ENCODE measurements at regions not wholly inside any gene's neighbourhood (a gene's known extent, or its start where the extent isn't known, plus 50 kb on each side); places are given as distances from the start of the nearest gene placed in this dataset.
"Not testable (repeated sequence)": the region's sequence is repeated elsewhere in the genome, so short reads cannot be mapped to it uniquely, and the experiment has no call there.

DNA sequence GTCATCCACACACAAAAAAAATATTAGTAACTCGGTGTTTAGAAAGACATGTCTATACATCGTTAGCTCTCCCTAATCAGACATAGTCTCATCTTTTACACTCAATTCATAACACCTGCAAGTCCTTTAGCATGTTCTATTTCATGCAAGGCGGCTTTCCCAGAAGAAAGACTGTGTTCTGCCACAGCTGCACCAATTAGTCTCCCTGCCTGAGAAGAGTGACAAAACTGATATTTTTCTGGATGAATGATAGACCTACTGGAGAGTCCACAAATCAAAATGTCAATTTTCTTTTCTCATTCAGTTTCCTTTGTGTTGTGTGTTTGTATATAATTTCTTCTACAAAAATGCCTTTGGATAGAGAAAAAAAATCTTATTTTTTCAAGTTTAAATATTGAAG lies 435.8 kb upstream of the EPHA3 start:
- no peak for DNase-seq (ENCODE audit: low spot score)

DNA sequence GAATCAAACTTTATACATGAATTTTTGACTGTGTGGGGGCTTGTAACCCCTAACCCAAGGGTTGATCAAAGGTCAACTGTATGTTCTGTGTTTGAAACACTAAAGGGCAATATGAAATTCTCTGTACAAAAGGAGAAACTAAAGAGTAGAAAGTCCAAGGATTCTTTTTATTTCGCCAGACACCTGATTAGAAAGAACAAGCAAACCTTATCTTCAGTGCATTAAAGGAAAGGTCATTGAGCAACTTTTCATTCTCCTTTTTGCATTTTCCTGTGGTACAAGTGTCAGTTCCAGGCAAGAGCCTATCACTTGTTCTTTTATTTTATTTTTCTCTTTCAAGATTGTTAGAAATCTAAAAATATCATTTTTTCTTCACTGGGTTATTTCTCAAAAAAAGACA lies 430.1 kb upstream of the EPHA3 start:
- DNase-seq (ENCODE audit: low spot score): no peak

DNA sequence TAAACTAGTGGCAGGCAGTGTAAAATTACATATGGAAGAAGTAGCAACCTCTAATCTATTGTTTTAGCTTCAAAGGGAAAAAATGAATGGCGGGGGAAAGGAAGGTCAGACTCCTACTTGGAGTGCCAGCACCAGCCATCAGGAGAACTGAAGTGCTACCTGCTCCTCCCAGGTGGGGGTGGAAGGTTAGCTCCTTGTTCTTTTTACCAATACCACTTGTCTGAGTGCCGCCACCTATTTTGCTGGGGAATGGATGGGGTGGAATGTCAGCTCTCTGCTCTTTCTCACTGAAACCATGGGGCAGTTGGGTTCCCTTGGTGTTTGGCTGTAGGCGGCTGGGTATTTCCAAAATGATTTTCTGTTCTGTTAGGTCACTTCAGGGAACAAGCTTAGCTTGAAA lies 428.7 kb upstream of the EPHA3 start:
- no peak for DNase-seq (ENCODE audit: low spot score)

DNA sequence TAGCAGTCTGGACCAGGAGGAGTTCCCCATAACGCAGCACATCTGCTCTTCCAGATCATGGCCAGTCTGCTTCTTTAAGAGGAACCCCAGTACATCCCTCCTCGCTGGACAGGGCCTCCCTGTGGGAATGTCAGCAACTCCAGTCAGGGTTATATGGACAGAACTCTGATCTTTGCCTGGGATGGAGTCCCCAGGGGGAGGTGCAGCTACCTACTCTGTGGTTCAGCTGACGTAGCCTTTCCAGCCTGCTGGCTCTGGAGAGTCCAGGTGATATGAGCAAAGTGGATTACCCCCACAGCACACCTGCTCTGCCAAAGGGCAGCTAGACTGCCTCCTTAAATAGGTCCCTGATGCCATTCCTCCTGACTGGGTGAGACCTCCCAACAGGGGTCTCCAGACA lies 417.1 kb upstream of the EPHA3 start:
- DNase-seq (ENCODE audit: low spot score): no peak

DNA sequence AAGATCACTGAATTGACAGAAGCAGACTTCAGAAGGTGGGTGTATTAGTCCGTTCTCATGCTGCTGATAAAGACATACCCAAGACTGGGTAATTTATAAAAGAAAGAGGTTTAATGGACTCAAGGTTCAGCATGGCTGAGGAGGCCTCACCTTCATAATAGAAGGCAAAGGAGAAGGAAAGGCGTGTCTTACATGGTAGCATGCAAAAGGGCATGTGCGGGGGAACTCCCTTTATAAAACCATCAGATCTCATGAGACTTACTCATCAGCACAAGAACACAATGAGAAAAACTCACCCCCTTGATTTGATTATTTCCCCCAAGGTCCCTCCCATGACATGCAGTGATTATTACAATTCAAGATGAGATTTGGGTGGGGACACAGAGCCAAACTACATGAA lies 416.3 kb upstream of the EPHA3 start:
- no peak for DNase-seq (ENCODE audit: low spot score)

DNA sequence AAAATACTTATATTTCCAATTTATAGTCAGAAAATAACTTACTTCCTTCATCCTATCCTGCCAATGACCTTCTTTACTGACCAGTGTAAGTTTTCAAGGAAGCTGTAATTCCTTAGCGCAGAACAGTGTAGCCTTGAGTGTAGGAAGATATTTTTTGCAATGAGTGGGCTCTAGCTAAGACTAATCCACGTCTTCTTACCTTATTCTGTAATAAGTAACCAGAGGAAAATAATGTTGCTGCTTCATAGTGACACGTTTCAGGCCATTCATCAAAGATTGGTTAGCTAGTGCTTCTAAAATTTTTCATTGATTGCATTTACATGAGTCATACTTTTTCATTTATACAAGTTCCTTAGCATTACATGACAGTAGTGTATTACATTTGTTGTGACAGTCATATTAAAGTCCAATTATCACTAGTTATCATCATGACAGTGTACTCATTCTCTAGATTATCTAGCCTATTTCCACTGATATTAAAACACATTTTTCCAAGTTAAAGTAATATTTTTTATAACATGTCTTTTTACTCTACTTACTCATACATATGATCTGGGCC lies 403.8 kb upstream of the EPHA3 start:
- no peak for DNase-seq (ENCODE audit: low spot score)

DNA sequence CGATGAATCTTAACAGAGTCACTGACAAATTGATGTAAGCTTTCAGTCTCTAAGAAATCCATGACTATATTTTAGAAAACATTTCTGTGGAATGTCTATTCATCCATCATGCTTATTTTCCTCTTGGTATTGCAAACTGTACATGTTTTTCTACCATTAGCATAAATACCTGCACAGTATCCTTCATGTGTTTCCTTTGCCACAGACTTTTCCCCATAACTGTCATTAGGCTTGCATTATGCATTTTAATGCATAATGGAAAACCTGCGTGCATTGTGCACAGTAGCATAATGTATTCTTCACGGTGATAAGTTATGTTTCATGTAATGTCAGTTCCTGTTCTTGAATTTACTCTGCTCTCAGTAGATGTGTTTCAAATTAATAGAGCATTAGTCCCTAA lies 403.1 kb upstream of the EPHA3 start:
- DNase-seq (ENCODE audit: low spot score): no peak

DNA sequence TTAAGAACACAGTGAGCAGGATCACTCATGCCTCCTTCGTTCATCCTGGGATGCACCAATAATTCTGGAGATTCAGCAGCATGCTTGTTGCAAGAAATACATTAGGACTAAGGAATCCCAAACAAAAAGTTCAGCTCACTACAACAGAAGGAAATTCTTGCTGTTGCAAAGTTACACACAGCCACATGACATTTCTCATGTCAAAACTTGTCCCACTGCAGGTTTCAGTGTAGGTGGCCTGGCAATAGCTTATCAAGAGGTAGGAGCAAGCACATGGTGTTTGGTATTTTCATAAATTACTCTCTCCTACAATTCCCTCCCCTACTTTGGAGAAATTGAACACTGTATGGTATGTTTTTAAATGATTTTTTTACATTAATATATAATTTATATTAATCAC lies 399.6 kb upstream of the EPHA3 start:
- DNase-seq (ENCODE audit: low spot score): no peak

DNA sequence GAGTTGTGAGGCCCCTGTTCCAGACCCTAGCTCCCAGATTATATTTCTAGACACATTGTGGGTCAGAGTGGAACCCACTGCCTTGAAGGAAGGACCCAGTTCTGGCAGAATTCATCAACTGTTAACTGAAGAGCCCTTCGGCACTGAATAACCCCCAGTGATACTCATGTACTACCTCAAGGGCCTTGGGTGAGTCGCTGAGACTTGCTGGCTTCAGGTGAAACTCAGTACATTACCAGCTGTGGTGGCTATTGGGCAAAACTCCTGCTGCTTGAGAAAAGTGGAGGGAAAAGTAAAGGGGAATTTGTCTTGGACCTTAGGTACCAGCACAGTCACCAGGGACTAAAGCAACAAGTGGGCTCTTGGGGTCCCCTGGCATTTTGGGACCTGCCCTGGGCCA lies 394.9 kb upstream of the EPHA3 start:
- no peak for DNase-seq (ENCODE audit: low spot score)

DNA sequence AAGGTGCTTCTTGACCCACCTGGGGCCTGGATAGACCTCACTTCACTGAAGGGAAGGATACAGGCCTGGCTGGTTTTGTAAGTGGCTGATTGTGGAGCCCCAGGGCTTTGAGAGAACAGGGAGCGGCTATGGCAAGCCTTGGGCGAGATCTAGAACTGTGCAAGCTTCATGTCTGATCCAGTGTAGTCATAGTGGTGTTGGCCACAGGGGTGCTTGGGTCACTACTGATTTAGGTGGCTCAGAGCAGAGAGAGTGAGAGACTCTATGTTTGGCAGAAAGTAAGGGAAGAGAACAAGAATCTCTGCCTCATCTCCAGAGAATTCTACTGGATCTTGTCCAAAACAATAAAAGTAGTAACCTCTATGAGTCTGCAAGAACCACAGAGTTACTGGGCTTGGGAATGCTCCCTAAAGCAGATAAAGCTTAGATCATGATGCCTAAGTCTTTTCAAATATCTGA lies 394.2 kb upstream of the EPHA3 start:
- DNase-seq (ENCODE audit: low spot score): no peak

DNA sequence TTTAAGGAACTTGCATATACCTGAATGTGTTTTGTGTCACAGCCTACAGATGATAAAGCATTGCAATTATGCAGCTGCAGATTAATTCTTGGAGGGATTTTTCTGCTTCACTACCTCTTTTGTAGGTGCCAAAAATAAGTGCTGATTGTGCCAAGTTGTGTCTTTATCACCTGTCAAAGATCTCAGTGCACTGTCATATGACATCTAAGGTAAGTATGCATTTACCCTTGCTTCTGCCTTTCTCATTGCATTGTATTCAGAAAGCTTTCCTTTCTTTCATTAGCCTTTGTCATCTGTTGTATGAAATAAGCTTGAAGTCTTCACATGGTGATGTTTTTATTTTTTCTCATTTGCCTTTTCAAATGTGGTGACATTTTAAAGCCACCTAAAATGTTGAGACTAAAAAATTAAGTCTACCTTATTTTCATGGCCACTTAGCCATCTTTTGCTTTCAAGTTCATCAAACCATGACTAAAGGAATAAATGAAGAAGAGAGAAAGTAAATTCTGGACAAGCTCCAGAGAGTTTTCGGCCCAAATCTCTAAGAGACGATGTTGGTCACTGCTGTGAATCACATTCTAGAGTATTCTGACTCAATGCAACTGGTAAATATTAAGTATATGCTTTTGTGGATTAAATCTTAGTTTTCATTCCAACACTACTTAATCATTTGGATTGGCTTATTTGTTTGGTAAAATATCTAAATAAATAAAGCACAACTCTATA lies 381.8 kb upstream of the EPHA3 start:
- no peak for DNase-seq (ENCODE audit: low spot score)

DNA sequence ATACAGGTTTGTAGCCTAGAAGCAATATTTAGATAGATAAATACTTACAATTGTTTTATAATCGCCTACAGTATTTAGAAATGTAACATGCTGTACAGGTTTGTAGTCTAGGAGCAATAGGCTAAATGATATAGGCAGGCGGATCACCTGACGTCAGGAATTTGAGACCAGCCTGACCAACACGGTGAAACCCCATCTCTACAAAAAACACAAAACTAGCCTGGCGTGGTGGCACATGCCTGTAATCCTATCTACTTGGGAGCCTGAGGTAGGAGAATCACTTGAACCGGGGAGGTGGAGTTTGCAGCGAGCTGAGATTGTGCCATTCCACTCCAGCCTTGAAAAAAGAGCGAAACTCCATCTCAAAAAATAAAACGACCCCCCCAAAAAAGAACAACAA lies 375.2 kb upstream of the EPHA3 start:
- no peak for DNase-seq (ENCODE audit: low spot score)

DNA sequence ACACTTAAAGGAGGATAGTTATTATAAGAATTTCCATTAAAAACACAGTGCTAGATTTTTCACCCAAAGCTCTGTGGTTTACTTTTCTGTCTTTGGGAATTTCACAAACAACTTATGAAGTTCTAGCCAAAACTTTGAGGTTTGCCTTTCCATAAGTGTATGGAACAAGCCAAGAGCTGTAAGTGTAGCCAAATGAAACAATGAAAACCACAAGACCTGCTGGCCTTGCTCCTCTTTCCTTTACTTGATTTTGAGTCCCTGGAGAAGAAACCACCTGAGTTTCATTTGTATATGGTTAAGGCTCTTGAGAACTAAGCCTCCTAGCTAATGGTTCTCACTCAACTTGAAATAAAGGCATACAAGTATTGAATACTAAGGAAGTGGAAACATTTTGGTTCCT lies 365.3 kb upstream of the EPHA3 start:
- no peak for DNase-seq (ENCODE audit: low spot score)

DNA sequence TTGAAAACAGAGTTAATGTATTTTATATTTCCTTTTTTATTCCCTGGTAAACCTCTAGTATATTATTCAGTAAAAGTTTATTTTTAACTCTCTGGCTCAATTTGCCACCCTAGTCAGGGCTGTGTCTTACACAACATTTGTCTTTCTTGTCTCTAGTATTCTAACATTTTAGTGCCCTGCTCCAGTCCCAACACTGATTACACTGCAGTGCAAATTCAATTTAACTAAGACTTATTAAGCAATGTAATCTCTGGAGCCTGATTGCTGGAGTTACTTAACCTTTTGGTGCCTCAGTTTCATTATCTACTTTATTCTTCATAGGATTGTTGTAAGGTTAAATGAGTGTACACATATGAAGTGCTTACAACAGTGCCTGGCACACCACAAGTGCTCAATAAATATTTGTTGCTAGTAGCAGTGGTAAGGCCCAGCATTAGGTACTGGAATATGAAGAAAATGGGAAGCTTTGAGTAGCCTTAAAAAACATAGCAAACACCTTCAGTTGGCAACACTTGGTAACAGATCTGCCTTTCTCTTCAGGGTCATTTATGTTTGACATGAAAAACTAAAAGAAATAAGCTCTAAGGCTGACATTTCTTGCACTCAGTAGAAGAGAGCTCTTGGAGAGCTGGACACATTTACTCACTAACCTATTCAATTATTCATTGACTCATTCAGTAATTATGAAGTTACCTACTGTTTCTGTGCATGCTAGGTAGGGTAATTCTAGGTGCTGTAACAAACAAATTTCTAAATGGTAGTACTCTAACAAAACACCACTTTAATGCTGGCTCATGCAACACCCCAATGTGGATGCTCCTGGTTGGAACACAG lies 364.5 kb upstream of the EPHA3 start:
- DNase-seq (ENCODE audit: low spot score): no peak

DNA sequence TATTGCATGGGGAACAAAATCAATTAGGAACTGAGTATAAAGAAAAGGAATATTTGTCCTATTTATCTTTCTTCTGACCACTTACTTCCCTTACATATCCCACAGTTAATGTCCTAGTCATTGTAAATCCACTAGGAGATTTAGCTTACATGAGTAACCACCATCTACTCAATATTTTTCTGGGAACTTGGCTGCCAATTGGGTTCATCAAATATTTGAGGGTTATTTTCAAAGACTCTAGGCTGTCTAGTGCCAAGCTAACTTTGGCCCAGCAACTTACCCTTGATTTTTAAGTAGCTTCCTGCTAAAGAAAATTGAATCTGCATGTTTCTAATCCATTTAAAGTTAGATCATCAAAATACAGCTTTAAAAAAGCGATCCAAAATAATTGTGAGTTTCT lies 362.5 kb upstream of the EPHA3 start:
- DNase-seq (ENCODE audit: low spot score): no peak

DNA sequence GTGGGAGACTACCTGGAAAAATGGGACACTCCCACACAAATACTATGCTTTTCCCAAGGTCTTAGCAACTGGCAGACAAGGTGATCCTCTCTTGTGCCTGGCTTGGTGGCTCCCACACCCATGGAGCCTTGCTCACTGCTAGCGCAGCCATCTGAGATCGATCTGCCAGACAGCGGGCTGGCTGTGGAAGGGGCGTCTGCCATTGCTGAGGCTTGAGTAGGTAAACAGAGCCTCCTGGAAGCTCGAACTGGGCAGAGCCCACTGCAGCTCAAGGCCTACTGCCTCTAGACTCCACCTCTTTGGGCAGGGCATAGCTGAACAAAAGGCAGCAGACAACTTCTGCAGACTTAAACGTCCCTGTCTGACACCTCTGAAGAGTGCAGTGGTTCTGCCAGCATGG lies 360.3 kb upstream of the EPHA3 start:
- not testable (repeated sequence) for DNase-seq (ENCODE audit: low spot score)

DNA sequence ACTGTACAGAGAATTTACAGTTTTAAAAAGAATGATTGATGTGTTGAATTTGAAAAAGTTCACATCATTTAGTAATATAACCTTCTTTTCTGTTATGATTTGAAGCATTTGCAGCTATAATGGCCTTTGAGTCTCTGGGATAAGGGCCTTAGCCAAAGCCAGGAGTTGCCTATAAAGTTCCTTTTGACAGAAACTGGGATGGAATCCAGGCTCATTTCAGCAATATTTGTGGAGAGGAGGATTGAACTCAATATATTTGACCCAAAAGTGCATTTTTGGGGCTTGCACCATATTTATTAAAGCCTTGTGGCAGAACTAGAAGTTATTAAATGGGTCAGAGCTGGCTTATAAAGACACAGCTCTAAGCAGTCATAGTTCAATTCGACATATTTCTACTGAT lies 348.7 kb upstream of the EPHA3 start:
- no peak for DNase-seq (ENCODE audit: low spot score)

DNA sequence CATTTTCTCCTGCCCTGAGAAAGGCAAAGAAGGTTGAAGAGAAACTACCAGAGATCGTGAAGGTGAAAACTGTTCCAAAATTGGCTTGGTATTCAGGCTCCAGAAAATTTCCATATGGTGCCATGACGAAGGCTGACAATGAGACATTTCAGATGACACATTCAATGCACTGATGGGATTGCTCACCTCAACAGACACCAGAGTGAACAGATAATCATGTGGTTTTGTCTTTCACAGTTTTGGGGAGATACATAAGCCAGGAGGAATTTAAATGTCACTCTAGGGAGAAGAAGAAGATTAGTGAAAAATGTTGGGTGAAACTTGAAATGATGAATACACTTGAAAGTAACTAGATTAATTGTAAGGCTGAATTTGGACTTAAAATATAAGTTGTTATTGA lies 339.7 kb upstream of the EPHA3 start:
- DNase-seq (ENCODE audit: low spot score): no peak

DNA sequence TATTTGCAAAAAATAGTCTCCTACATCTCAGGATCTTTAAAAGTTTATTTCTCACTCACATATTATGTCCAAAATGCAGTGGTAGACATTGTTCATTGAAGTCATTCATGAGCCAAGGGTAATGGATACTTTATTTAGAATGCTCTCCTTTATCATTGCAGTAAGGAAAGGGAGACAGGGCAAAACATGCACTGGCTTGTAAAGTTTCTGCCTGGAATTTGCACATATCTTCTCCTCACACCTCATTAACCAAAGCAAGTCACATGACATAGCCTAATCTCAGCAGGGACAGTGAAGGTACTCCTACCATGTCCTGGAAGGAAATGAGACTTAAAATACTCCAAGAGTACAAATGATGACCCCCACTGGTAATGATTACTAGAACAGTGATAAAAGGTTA lies 333.7 kb upstream of the EPHA3 start:
- no peak for DNase-seq (ENCODE audit: low spot score)

DNA sequence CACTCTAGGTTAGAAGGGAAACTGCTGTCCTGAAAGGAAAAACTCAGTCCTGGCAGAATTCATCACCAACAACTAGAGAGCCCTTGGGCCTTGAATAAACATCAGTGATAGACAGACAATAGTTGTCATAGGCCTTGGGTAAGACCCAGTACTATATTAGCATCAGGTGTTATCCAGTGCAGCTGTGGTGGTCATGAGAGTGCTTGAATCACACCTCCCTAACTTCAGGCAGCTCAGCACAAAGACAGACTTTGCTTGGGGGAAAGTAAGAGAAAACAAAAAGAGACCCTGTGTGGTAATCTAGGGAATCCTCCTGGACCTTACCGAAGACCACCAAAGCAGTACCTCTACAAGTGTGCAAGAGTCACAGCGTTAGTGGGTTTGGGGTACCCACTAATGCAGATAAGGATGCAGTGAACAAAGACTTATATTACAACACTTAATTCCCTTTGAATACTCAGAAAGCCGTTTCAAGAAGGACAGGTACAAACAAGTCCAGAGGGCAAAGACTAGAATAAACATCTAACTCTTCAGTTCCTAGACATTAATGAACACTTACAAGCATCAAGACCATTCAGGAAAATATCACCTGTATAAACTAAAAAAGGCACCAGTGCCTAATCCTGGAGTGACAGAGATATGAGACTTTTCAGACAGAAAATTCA lies 332.3 kb upstream of the EPHA3 start:
- no peak for DNase-seq (ENCODE audit: low spot score)

DNA sequence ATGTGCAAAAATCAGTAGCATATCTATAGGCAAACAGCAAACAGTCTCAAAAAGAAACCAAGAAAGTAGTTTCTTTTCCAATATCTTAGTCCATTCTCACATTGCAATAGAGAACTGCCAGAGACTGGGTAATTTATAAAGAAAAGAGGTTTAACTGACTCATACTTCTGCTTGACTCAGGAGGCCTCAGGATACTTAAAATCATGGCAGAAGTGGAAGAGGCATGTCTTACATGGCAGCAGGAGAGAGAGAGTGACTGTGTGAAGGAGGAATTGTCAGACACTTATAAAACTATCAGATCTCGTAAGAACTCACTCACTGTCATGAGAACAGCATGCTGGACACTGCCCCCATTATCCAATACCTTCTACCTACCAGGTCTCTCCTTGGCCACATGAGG lies 327.9 kb upstream of the EPHA3 start:
- DNase-seq (ENCODE audit: low spot score): no peak

DNA sequence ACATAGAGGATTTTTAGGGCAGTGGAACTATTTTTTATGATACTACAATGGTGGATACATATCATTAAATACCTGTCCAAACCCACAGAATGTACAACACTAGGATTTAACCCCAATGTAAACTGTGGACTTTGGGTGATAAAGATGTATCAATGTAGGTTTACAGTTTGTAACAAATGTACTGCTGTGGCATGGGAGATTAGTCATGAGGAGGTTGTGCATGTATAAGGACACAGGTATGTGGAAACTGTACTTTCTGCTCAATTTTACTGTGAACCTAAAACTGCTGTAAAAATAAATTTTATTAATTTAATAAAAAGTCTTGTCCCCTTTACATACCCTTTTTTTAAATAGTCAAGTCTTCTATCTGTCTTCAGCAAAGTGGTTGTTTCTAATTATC lies 322.5 kb upstream of the EPHA3 start:
- DNase-seq (ENCODE audit: low spot score): no peak

Data from SK-N-DZ (cell line).